Keratinocyte (primary cell): ENCODE measurements at regions not wholly inside any gene's neighbourhood (a gene's known extent, or its start where the extent isn't known, plus 50 kb on each side); places are given as distances from the start of the nearest gene placed in this dataset.

Experiments used
- CTCF ChIP-seq, 3 experiments: IDR thresholded peaks in 1 of 3; conservative IDR thresholded peaks in 1 of 3; optimal IDR thresholded peaks in 1 of 3; 2 replicates in 2 of 3; 3 replicates in 1 of 3; pipeline versions ENCODE3 to v1.5.1; 2011; ENCODE audit warnings: low read length in 3 of 3, mild to moderate bottlenecking in 3 of 3, moderate library complexity in 2 of 3, control low read depth in 1 of 3, inconsistent platforms in 1 of 3; ENCODE audit not compliant: insufficient read depth in 2 of 3; ENCODE audit errors: extremely low read depth in 1 of 3
- EZH2 ChIP-seq: IDR thresholded peaks from one replicate; pipeline ENCODE4 v1.6.1; 2012; ENCODE audit warnings: inconsistent platforms, mild to moderate bottlenecking, low read length, moderate library complexity

DNA sequence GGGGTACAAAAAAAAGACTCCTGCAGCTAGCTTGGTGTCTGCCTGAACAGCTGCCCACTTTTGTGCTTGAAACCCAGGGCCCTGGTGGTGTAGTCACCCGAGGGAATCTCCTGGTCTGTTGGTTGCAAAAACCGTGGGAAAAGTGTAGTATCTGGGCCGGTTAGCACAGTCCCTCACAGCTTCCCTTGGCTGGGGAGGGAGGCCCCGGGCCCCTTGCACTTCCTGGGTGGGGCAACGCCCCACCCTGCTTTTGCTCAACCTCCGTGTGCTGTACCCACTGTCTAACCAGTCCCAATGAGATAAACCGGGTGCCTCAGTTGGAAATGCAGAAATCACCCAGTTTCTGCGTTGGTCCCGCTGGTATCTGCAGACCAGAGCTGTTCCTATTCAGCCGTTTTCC is 211.7 kb upstream of the ZPLD1 start:
- TF ChIP-seq CTCF (optimal IDR thresholded peaks at IDR 0.05 in 1 of 3, IDR thresholded peaks at IDR 0.05 in 1 of 3, conservative IDR thresholded peaks at IDR 0.05 in 1 of 3; ENCODE audit: extremely low read depth in 1 of 3, insufficient read depth in 2 of 3, low read length in 3 of 3) (no peak), EZH2 (no peak)
